ENCODE measurements at regions not wholly inside any gene's neighbourhood (a gene's known extent, or its start where the extent isn't known, plus 50 kb on each side); places are given as distances from the start of the nearest gene placed in this dataset.

- H3K36me3 ChIP-seq, result no peaks in the 10 kb centered on the region
- no peaks in the 10 kb centered on the region for H3K27me3 ChIP-seq (replicated peaks; ENCODE audit: insufficient read depth)
- H3K4me3 ChIP-seq, result no peak overlapping the region
- no peaks in the 10 kb centered on the region for H3K4me1 ChIP-seq (ENCODE audit: control insufficient read depth in 1 of 2, low read depth in 2 of 2)
- no peaks in the 10 kb centered on the region for H3K9me3 ChIP-seq
- no peak overlapping the region for H3K27ac ChIP-seq
- ATAC-seq (ENCODE audit: insufficient number of reproducible peaks, low FRiP score, low read depth) (no peak), DNase-seq (ENCODE audit: low spot score) (no peak)
- TF ChIP-seq CTCF (IDR thresholded peaks at IDR 0.05), result no peak
These were observed 637.1 kb upstream of the PCDH9 start for GRCh38 chr13:67867206-67867605.

GRCh38 chr13:67860315-67860714, 630.2 kb upstream of the PCDH9 start:
- no peak for DNase-seq (ENCODE audit: low spot score)
- H3K27ac ChIP-seq, result no peak overlapping the region
- no peaks in the 10 kb centered on the region for H3K36me3 ChIP-seq
- TF ChIP-seq CTCF (IDR thresholded peaks at IDR 0.05), result no peak
- H3K4me1 ChIP-seq (ENCODE audit: control insufficient read depth in 1 of 2, low read depth in 2 of 2), result no peaks in the 10 kb centered on the region
- ATAC-seq (ENCODE audit: insufficient number of reproducible peaks, low FRiP score, low read depth), result no peak
- no peaks in the 10 kb centered on the region for H3K27me3 ChIP-seq (replicated peaks; ENCODE audit: insufficient read depth)
- no peak overlapping the region for H3K4me3 ChIP-seq
- no peaks in the 10 kb centered on the region for H3K9me3 ChIP-seq

- no peak overlapping the region for H3K27ac ChIP-seq
These were observed 629.8 kb upstream of the PCDH9 start for GRCh38 chr13:67859904-67860303.

GRCh38 chr13:67857581-67858310, 627.6 kb upstream of the PCDH9 start:
- Histone ChIP-seq H3K36me3 (no peaks in the 10 kb centered on the region), H3K4me3 (no peak overlapping the region), H3K4me1 (ENCODE audit: control insufficient read depth in 1 of 2, low read depth in 2 of 2) (no peaks in the 10 kb centered on the region), H3K9me3 (no peaks in the 10 kb centered on the region), H3K27me3 (replicated peaks; ENCODE audit: insufficient read depth) (no peaks in the 10 kb centered on the region), H3K27ac (no peak overlapping the region)
- ATAC-seq (ENCODE audit: insufficient number of reproducible peaks, low FRiP score, low read depth) (no peak), DNase-seq (ENCODE audit: low spot score) (no peak)
- TF ChIP-seq CTCF (IDR thresholded peaks at IDR 0.05), result no peak

More at GRCh38 chr13:67859904-67860303, 629.8 kb upstream of the PCDH9 start:
- Histone ChIP-seq H3K4me3 (no peak overlapping the region), H3K9me3 (no peaks in the 10 kb centered on the region), H3K4me1 (ENCODE audit: control insufficient read depth in 1 of 2, low read depth in 2 of 2) (no peaks in the 10 kb centered on the region), H3K27me3 (replicated peaks; ENCODE audit: insufficient read depth) (no peaks in the 10 kb centered on the region), H3K36me3 (no peaks in the 10 kb centered on the region)
- DNase-seq (ENCODE audit: low spot score) (no peak), ATAC-seq (ENCODE audit: insufficient number of reproducible peaks, low FRiP score, low read depth) (no peak)
- TF ChIP-seq CTCF (IDR thresholded peaks at IDR 0.05), result no peak

- TF ChIP-seq CTCF (IDR thresholded peaks at IDR 0.05), result no peak
- no peaks in the 10 kb centered on the region for H3K4me1 ChIP-seq (ENCODE audit: control insufficient read depth in 1 of 2, low read depth in 2 of 2)
- no peaks in the 10 kb centered on the region for H3K9me3 ChIP-seq
- DNase-seq (ENCODE audit: low spot score) (no peak), ATAC-seq (ENCODE audit: insufficient number of reproducible peaks, low FRiP score, low read depth) (no peak)
- H3K27ac ChIP-seq, result no peak overlapping the region
- no peak overlapping the region for H3K4me3 ChIP-seq
- no peaks in the 10 kb centered on the region for H3K27me3 ChIP-seq (replicated peaks; ENCODE audit: insufficient read depth)
- no peaks in the 10 kb centered on the region for H3K36me3 ChIP-seq
These were observed 626.8 kb upstream of the PCDH9 start for GRCh38 chr13:67856955-67857354.
